Glutamatergic neuron (in vitro differentiated cells): ENCODE measurements at regions not wholly inside any gene's neighbourhood (a gene's known extent, or its start where the extent isn't known, plus 50 kb on each side); places are given as distances from the start of the nearest gene placed in this dataset.

ENCODE experiments used
- DNase-seq: peaks from one replicate; pipeline ENCODE4 v3.0.0; 2022
- H3K27ac Mint-ChIP-seq: one replicate; pipeline ENCODE4 v1.8.0; 2020; ENCODE audit warnings: mild to moderate bottlenecking, mixed read lengths, inconsistent platforms; ENCODE audit not compliant: unreplicated experiment
- H3K27me3 Mint-ChIP-seq: one replicate; pipeline ENCODE4 v1.8.0; 2020; ENCODE audit warnings: mild to moderate bottlenecking, moderate library complexity, mixed read lengths, inconsistent platforms; ENCODE audit not compliant: unreplicated experiment
- H3K36me3 Mint-ChIP-seq: one replicate; pipeline ENCODE4 v1.8.0; 2020; ENCODE audit warnings: mild to moderate bottlenecking, mixed read lengths, inconsistent platforms; ENCODE audit not compliant: unreplicated experiment
- H3K4me1 Mint-ChIP-seq: one replicate; pipeline ENCODE4 v1.8.0; 2020; ENCODE audit warnings: mild to moderate bottlenecking, low read depth, mixed read lengths, inconsistent platforms; ENCODE audit not compliant: unreplicated experiment
- H3K4me3 Mint-ChIP-seq: one replicate; pipeline ENCODE4 v1.8.0; 2020; ENCODE audit warnings: mild to moderate bottlenecking, mixed read lengths, inconsistent platforms; ENCODE audit not compliant: unreplicated experiment
- H3K9me3 Mint-ChIP-seq: one replicate; pipeline ENCODE4 v1.8.0; 2020; ENCODE audit warnings: mild to moderate bottlenecking, moderate library complexity, mixed read lengths, inconsistent platforms; ENCODE audit not compliant: unreplicated experiment
- CTCF ChIP-seq: fragments of 200-600 bp; sonication (generic); IDR thresholded peaks from one replicate; pipeline ENCODE4 v1.5.0; 2021; ENCODE audit not compliant: partially characterized antibody, unreplicated experiment

GRCh38 chr4:3660928-3661515, 105.2 kb upstream of the ADRA2C start:
- H3K9me3 Mint-ChIP-seq, result peaks cover 5% of the 10 kb centered on the region
- H3K4me1 Mint-ChIP-seq, result peaks cover 21% of the 10 kb centered on the region
- TF ChIP-seq CTCF, result no peak
- DNase-seq, result no peak
- peaks cover 9% of the 10 kb centered on the region for H3K27me3 Mint-ChIP-seq
- H3K36me3 Mint-ChIP-seq, result no peaks in the 10 kb centered on the region
- H3K27ac Mint-ChIP-seq, result peak overlapping the region; percentile 76
- H3K4me3 Mint-ChIP-seq, result no peak overlapping the region

- H3K27me3 Mint-ChIP-seq, result peaks cover 9% of the 10 kb centered on the region
- peak overlapping the region; percentile 76 for H3K27ac Mint-ChIP-seq
- peak; percentile 58 for DNase-seq
- peaks cover 5% of the 10 kb centered on the region for H3K9me3 Mint-ChIP-seq
- peaks cover 21% of the 10 kb centered on the region for H3K4me1 Mint-ChIP-seq
- peak overlapping the region; percentile 82 for H3K4me3 Mint-ChIP-seq
- H3K36me3 Mint-ChIP-seq, result no peaks in the 10 kb centered on the region
- TF ChIP-seq CTCF, result no peak
Measured at GRCh38 chr4:3660086-3660927, 105.9 kb upstream of the ADRA2C start.

GRCh38 chr4:3659131-3659530, 107.1 kb upstream of the ADRA2C start:
- Mint-ChIP-seq H3K4me1 (peaks cover 21% of the 10 kb centered on the region), H3K36me3 (no peaks in the 10 kb centered on the region), H3K4me3 (no peak overlapping the region), H3K9me3 (peaks cover 3% of the 10 kb centered on the region), H3K27ac (no peak overlapping the region), H3K27me3 (peaks cover 6% of the 10 kb centered on the region)
- TF ChIP-seq CTCF, result no peak
- DNase-seq, result no peak

GRCh38 chr4:3658530-3658913, 107.7 kb upstream of the ADRA2C start:
- no peak for DNase-seq
- no peaks in the 10 kb centered on the region for H3K36me3 Mint-ChIP-seq
- H3K27ac Mint-ChIP-seq, result no peak overlapping the region
- H3K9me3 Mint-ChIP-seq, result peaks cover 3% of the 10 kb centered on the region
- TF ChIP-seq CTCF, result no peak
- H3K4me3 Mint-ChIP-seq, result no peak overlapping the region
- peaks cover 6% of the 10 kb centered on the region for H3K27me3 Mint-ChIP-seq
- H3K4me1 Mint-ChIP-seq, result peaks cover 24% of the 10 kb centered on the region
